ENCODE measurements at regions not wholly inside any gene's neighbourhood (a gene's known extent, or its start where the extent isn't known, plus 50 kb on each side); places are given as distances from the start of the nearest gene placed in this dataset.
"Not testable (repeated sequence)": the region's sequence is repeated elsewhere in the genome, so short reads cannot be mapped to it uniquely, and the experiment has no call there.

DNA sequence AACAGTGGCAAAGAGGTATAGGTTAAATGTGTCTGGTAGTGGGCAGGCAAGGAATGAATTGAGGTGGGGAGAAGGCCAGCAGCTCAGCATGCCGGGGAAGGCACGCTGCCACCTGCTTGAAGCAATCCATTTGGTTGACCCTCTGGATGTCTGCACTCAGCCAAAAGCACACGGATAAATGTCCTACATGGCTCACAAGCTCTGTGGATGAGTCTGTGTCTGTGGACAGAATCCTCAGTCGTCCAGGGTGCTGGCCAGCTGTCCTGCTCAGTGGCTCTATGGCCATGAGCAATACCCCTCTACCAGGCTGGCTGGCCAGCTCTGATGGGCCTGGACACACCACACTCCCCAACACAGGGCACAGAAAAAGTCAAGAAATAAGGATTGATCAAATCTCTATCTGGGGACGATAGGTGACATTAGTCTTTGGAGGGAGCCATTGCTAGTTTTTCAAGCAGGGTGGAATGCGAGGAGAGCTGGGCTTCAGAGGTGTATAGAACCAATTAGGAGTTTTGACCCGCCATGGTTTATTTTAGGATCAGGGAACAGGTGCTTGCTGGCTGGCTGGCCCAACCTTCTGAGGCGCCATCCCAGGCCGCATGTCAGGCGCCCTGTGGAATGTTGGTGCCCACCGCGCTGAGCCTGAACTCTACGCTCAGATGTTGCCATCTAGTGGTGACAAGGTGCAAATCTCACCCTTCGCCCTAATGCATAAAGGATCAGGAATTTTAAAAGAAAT lies 493.4 kb downstream of the TNS3 start:
- DNase-seq = peak; percentile 43

- no peak for DNase-seq
These were observed 494.0 kb downstream of the TNS3 start for GRCh38 chr7:47087866-47088265.

DNA sequence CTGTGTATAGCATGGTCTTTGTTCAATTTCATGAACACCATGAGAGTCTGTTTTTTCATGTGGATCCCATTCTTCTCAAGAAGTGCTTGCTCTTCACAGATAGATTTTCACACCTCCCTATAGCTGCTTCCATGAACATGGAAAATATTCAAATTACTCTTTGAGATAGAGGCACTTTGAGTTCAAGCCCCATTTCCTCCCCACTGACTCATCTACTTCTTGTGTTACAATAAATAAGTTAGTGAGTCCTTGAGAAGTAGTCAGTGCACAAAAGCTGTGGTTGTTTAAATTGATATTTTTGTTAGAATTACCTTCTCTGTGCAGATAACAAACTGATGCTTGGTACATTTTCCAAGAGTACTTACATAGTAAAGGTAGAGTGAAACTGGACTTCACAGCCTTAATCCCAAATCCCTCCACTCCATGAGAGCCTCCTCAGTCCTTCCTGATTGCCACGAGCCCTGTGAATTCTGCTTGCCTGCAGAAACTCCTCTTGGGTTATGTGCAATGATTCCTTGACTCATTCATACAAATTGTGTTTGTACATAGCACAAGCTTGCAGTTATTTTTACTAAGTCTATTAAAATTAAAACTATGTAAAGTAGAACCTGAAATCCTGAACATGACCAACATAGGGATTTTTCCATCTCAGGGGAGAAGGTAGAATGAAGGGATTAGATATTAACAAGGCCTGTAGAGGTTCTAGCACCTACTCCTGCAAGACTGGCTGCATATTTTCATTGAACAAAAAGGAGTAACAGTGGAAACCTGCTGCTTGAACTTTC lies 496.2 kb downstream of the TNS3 start:
- DNase-seq = no peak

- DNase-seq = no peak
These were observed 498.2 kb downstream of the TNS3 start for GRCh38 chr7:47083476-47084250.

- DNase-seq = no peak
These were observed 501.1 kb downstream of the TNS3 start for GRCh38 chr7:47080816-47081215.

GRCh38 chr7:47078241-47078640 lies 503.7 kb downstream of the TNS3 start:
- DNase-seq = no peak

GRCh38 chr7:47074702-47075153 lies 507.2 kb downstream of the TNS3 start:
- no peak for DNase-seq

DNA sequence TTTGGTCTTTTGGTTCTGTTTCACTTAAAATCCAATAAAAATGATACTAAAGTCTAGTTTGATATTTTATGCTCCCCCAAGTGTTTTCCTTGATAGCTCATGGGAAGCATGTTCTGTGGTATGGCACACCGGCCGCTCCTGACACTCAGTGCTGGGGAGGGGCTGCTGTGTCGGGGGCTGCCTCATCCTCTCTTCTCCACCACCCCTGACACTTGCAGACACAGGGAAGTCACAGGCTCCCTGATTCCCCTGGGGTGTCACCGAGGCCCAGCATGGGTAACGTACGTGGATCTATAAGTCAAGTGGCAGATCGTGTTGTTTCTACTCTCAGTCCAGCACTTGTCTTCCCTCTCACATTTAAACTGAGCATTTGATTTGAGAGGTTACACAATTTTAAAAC lies 508.6 kb downstream of the TNS3 start:
- no peak for DNase-seq

GRCh38 chr7:47071866-47072265 lies 510.0 kb downstream of the TNS3 start:
- DNase-seq = peak; percentile 5

DNA sequence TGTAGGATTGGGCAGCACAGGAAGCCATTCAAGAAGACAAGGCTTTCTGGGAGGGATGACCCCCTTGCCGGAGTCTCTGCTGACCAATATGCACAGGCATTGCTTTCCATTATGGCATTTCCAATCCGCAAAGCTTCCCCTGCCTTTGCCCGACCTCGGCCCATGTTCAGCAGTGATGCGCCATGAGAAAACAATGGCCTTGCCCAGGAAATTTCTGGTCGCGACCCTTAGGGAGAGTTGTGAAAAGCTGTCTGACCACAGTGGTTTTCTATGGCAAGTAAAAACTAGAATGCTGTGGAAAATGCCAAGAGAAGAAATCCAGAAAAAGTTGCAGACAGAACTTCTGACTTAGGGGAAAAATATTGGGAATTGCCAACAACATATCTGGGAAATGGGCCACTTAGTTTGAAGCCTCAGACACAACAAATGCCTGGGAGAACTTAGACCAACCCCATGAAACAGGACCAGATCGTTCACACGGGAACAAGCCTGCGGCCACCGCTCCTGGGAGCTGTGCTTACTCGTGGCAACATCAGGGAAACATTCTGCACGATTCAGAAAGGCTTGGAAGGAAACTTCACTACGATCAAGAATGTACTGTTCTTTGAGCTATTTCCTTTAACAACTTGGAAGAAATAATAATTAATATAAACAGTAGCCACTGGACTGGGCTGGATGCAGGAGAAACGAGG lies 512.4 kb downstream of the TNS3 start:
- no peak for DNase-seq

DNA sequence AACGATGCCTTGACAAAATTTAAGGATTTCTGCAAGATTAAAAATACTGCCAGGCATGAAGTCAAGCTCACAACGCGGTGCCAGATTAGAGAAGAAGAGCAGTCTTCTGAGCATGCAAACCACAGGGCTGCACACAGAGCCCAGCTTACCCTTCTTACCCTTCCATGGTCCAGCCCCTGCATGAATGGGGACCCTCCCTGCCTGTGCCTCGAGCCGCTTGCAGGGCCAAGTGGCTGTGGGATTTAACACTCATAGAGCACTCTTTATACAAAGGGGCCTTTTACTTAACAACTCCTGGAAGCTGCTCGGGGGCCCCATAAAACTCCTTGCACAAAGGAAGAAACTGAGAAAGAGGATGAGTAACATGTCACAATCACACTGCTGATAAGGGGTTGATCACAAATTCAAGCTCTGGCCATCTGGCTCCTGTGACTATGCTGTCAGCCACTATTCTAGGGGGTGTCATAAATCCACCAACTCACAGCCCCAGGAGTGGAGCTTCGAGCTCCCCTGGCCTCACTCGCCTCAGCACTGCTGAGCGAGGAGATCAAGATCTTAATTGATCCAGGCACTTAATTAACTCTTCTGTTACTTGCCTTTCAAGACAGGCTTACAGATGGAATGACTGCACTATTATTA lies 514.8 kb downstream of the TNS3 start:
- DNase-seq = no peak

DNA sequence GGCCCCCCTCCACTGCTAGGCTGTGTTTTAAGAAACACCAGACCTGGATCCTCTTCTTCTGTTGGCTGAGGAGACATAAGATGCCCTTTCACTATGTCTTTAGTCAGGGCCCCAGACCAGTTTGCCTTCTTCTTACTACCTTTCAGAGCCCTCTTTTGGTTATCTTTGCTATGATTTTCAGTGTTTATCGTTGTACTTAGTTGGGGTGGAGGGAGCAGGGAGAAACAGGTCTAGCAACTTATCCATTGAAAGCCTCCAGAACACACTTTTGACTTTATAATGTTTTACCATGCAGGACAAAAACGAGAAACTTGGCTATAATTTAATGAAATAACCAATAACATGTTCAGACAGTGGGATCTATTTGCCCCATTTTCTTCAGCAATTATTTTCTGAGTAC lies 525.2 kb downstream of the TNS3 start:
- no peak for DNase-seq

- not testable (repeated sequence) for DNase-seq
These were observed 529.2 kb downstream of the TNS3 start for GRCh38 chr7:47052541-47053208.

DNA sequence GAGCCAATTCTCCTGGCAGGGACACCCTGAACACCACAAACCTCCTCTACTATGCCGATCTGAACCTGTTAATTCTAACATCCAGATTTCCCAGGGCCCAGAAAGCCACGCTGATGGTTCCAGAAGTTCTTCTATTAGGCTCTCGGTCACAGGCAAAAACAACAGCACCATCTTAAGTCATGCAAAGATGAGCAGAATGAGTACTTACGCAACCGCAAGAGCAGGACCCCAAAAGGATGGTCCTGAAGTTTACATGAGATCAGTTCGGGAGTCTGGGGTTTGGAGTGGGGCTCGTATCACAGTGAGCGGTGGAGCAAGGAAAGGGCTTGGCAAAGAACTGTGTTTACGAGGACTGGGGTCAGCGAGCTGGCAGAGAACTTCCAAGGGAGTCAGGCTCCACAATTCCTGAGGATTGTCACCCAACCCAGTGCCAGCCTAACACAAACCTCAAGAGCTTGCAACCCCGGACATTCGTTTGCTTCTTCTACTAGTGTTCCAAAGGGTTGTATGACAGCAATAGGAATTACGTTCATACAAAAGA lies 532.6 kb downstream of the TNS3 start:
- no peak for DNase-seq

GRCh38 chr7:47047384-47047783 lies 534.5 kb downstream of the TNS3 start:
- DNase-seq = no peak

- no peak for DNase-seq
These were observed 535.0 kb downstream of the TNS3 start for GRCh38 chr7:47046949-47047348.

DNA sequence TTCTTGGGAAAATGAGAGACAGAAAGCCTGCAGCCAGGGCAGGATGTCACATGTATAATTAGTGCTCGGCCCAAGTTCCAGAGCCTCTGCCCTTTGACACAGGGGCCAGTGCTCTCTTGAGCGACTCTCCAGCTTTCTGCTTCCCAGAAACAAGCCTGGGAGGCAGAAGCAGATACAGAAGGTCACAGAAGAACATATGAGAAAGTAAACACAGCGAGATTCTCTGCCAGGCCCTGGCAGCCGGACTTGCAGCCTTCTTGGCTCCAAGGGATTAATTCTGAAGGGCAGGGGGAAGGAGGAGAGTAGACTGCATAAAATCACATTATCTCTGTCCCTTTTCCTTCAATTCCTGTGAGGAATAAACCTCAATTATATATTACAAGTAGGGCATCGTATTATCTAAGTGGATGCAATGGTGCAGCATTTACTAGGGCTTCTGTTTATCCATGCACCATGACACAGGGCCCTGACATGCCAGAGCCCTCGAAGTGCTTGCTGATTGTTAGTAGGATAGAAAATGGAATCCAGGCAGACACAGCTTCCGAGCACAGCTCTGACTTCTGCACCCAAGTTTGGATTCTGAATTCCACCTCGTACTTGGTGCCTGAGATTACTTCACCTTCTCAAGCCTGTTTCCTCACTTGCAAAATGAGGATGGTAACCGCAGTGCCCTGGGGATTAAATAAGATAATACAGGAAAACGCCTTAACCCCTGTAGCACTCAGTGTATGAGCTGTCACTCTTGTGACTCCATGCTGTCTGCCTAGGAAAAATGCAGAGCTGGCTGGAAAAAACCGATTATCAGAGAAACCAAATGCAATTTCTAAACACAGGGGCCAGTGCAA lies 536.5 kb downstream of the TNS3 start:
- no peak for DNase-seq

DNA sequence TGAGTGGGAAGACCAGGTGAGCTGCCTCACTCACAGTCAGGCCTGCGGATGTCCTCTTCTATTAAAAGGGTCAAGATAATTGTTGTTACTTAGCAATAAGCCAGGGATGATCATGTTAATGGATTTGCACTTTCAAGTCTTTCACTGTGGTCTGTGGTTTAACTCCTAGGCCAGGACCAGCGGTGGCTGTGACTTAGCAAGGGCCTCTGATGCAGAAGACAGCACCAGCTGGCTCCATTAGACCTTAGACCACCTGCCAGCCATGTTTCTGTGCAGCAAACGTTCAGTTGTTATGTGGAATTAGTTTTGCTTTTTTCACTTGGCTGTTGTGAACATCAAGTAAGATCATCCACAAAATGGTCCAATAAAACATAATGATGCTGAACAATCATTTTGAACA lies 537.3 kb downstream of the TNS3 start:
- DNase-seq = no peak

GRCh38 chr7:47043304-47043703 lies 538.6 kb downstream of the TNS3 start:
- DNase-seq = no peak

DNA sequence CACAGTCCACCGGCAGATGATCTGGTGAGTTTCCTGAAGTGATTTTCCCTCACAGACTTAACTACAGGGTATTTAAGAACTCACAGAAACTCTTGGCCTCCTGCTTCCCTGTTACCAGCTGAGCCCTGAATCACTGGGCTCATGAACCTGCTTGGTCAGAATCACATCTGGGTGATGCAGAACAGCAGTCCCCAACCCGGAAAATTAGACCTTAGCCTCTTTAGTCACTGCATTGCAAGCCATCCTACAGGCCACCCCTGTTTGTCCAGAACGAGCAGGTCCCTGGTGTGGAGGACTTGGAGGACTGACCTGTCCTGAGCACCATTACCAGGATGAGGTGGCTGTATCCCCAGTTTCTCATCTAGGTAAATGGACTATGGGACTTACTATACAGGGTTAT lies 539.2 kb downstream of the TNS3 start:
- no peak for DNase-seq

All from NCI-H1694 treated with DMSO at 0.1 percent for 48 hours (cell line).